GM06990 (cell line): ENCODE measurements at regions not wholly inside any gene's neighbourhood (a gene's known extent, or its start where the extent isn't known, plus 50 kb on each side); places are given as distances from the start of the nearest gene placed in this dataset.

ENCODE experiments used
- DNase-seq: peaks from one replicate; pipeline ENCODE4 v3.0.0-alpha.2; 2011; ENCODE audit not compliant: insufficient read length; ENCODE audit errors: extremely low read depth
- H3K27me3 ChIP-seq: replicated peaks from 2 replicates; pipeline ENCODE4 v1.6.0; 2011; ENCODE audit warnings: low read length; ENCODE audit not compliant: control insufficient read depth, insufficient read depth
- H3K36me3 ChIP-seq: 2 replicates; pipeline ENCODE4 v1.5.1; 2011; ENCODE audit warnings: low read length; ENCODE audit not compliant: control insufficient read depth, insufficient read depth
- H3K4me3 ChIP-seq: replicated peaks from 2 replicates; pipeline ENCODE4 v1.5.1; 2011; ENCODE audit warnings: low read depth, mild to moderate bottlenecking, control low read depth, low read length
- CTCF ChIP-seq: IDR thresholded peaks from 2 replicates; pipeline ENCODE4 v1.5.1; 2011; ENCODE audit warnings: low read length, control low read depth, mild to moderate bottlenecking, inconsistent platforms; ENCODE audit not compliant: insufficient read depth, poor library complexity, severe bottlenecking

- Histone ChIP-seq H3K4me3 (no peak overlapping the region), H3K27me3 (no peaks in the 10 kb centered on the region), H3K36me3 (no peaks in the 10 kb centered on the region)
- TF ChIP-seq CTCF, result no peak
- no peak for DNase-seq
Measured at GRCh38 chr4:170776983-170777382, 687.2 kb upstream of the AADAT start.

GRCh38 chr4:170775851-170776250 lies 686.1 kb upstream of the AADAT start:
- no peaks in the 10 kb centered on the region for H3K27me3 ChIP-seq
- no peak overlapping the region for H3K4me3 ChIP-seq
- no peak for TF ChIP-seq CTCF
- H3K36me3 ChIP-seq, result no peaks in the 10 kb centered on the region
- no peak for DNase-seq

- no peak for TF ChIP-seq CTCF
- no peak overlapping the region for H3K4me3 ChIP-seq
- no peak for DNase-seq
- no peaks in the 10 kb centered on the region for H3K27me3 ChIP-seq
- no peaks in the 10 kb centered on the region for H3K36me3 ChIP-seq
Measured at GRCh38 chr4:170773709-170774273, 684.0 kb upstream of the AADAT start.

GRCh38 chr4:170772429-170772828 lies 682.7 kb upstream of the AADAT start:
- Histone ChIP-seq H3K36me3 (no peaks in the 10 kb centered on the region), H3K27me3 (no peaks in the 10 kb centered on the region), H3K4me3 (no peak overlapping the region)
- DNase-seq, result no peak
- TF ChIP-seq CTCF, result no peak

GRCh38 chr4:170770664-170771063 lies 680.9 kb upstream of the AADAT start:
- H3K4me3 ChIP-seq, result no peak overlapping the region
- DNase-seq, result no peak
- no peak for TF ChIP-seq CTCF
- H3K27me3 ChIP-seq, result no peaks in the 10 kb centered on the region
- H3K36me3 ChIP-seq, result no peaks in the 10 kb centered on the region

- no peak for TF ChIP-seq CTCF
- no peak for DNase-seq
- Histone ChIP-seq H3K36me3 (no peaks in the 10 kb centered on the region), H3K27me3 (no peaks in the 10 kb centered on the region), H3K4me3 (no peak overlapping the region)
Measured at GRCh38 chr4:170769862-170770261, 680.1 kb upstream of the AADAT start.
